ENCODE measurements at regions not wholly inside any gene's neighbourhood (a gene's known extent, or its start where the extent isn't known, plus 50 kb on each side); places are given as distances from the start of the nearest gene placed in this dataset.

- no peak overlapping the region for H3K9ac ChIP-seq (replicated peaks; ENCODE audit: extremely low read depth, insufficient read depth, low read length)
Observed at GRCh38 chr12:126493366-126494108, 1428.3 kb downstream of the AACS start.

GRCh38 chr12:126496201-126496600 is 1431.0 kb downstream of the AACS start:
- Histone ChIP-seq H3K79me2 (ENCODE audit: control insufficient read depth, insufficient read depth, low read length) (no peaks in the 10 kb centered on the region), H3K27ac (ENCODE audit: insufficient read depth, low read depth, low read length) (no peak overlapping the region), H3K9me3 (replicated peaks; ENCODE audit: control insufficient read depth, insufficient read depth, low read length) (peaks cover 3% of the 10 kb centered on the region), H3K36me3 (ENCODE audit: control insufficient read depth in 2 of 2, extremely low read depth in 1 of 2, insufficient read depth in 2 of 2, low read length in 2 of 2) (no peaks in the 10 kb centered on the region), H3K9me1 (replicated peaks; ENCODE audit: control insufficient read depth, extremely low read depth, insufficient read depth, low read length) (no peaks in the 10 kb centered on the region), H3K27me3 (ENCODE audit: control insufficient read depth in 2 of 2, insufficient read depth in 2 of 2, low read length in 2 of 2) (no peaks in the 10 kb centered on the region), H3K9ac (replicated peaks; ENCODE audit: extremely low read depth, insufficient read depth, low read length) (no peak overlapping the region), H3K4me2 (ENCODE audit: insufficient read depth, low read length) (no peak overlapping the region), H3K4me1 (ENCODE audit: control insufficient read depth, extremely low read depth, insufficient read depth, low read length) (no peaks in the 10 kb centered on the region), H4K20me1 (replicated peaks; ENCODE audit: control insufficient read depth, extremely low read depth, insufficient read depth, low read length) (no peaks in the 10 kb centered on the region), H2AFZ (ENCODE audit: low read depth, low read length) (no peak overlapping the region), H3K4me3 (replicated peaks in 1 of 3; ENCODE audit: insufficient read depth in 1 of 3, low read depth in 1 of 3, low read length in 3 of 3) (no peak overlapping the region)
- dilution Hi-C loops (cut with MboI; ENCODE audit: extremely low pct_ligation_motif_present, low sequenced_read_pairs), result no loop called here
- FAIRE-seq, result no peak
- intact Hi-C loops (cut with micrococcal nuclease), result no loop called here
- ChIA-PET CTCF (no interaction called here), POLR2A (no interaction called here)
- BruUV-seq (replicated peaks), result no TSS peak
- TF ChIP-seq FOS (IDR thresholded peaks at IDR 0.05; ENCODE audit: borderline replicate concordance, insufficient read depth, low read length) (no peak), MAX (IDR thresholded peaks at IDR 0.05; ENCODE audit: insufficient read depth, insufficient read length) (no peak), JUN (IDR thresholded peaks at IDR 0.05; ENCODE audit: borderline replicate concordance, insufficient read depth, insufficient read length, low read depth) (no peak), POLR2A (IDR thresholded peaks at IDR 0.05; ENCODE audit: low read depth, low read length) (no peak)
- TF ChIP-seq, protein P1, sequence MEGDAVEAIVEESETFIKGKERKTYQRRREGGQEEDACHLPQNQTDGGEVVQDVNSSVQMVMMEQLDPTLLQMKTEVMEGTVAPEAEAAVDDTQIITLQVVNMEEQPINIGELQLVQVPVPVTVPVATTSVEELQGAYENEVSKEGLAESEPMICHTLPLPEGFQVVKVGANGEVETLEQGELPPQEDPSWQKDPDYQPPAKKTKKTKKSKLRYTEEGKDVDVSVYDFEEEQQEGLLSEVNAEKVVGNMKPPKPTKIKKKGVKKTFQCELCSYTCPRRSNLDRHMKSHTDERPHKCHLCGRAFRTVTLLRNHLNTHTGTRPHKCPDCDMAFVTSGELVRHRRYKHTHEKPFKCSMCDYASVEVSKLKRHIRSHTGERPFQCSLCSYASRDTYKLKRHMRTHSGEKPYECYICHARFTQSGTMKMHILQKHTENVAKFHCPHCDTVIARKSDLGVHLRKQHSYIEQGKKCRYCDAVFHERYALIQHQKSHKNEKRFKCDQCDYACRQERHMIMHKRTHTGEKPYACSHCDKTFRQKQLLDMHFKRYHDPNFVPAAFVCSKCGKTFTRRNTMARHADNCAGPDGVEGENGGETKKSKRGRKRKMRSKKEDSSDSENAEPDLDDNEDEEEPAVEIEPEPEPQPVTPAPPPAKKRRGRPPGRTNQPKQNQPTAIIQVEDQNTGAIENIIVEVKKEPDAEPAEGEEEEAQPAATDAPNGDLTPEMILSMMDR (IDR thresholded peaks at IDR 0.05; ENCODE audit: extremely low read depth in 1 of 2, insufficient read depth in 1 of 2, low read depth in 1 of 2, low read length in 2 of 2), result no peak
- no peak for DNase-seq (ENCODE audit: low read depth, low spot score)

More at GRCh38 chr12:126493366-126494108, 1428.3 kb downstream of the AACS start:
- dilution Hi-C loops (cut with MboI; ENCODE audit: extremely low pct_ligation_motif_present, low sequenced_read_pairs), result no loop called here
- Histone ChIP-seq H3K4me3 (replicated peaks in 1 of 3; ENCODE audit: insufficient read depth in 1 of 3, low read depth in 1 of 3, low read length in 3 of 3) (no peak overlapping the region), H3K27me3 (ENCODE audit: control insufficient read depth in 2 of 2, insufficient read depth in 2 of 2, low read length in 2 of 2) (no peaks in the 10 kb centered on the region), H4K20me1 (replicated peaks; ENCODE audit: control insufficient read depth, extremely low read depth, insufficient read depth, low read length) (no peaks in the 10 kb centered on the region), H2AFZ (ENCODE audit: low read depth, low read length) (no peak overlapping the region), H3K27ac (ENCODE audit: insufficient read depth, low read depth, low read length) (no peak overlapping the region), H3K9me3 (replicated peaks; ENCODE audit: control insufficient read depth, insufficient read depth, low read length) (peaks cover 3% of the 10 kb centered on the region), H3K4me1 (ENCODE audit: control insufficient read depth, extremely low read depth, insufficient read depth, low read length) (no peaks in the 10 kb centered on the region), H3K36me3 (ENCODE audit: control insufficient read depth in 2 of 2, extremely low read depth in 1 of 2, insufficient read depth in 2 of 2, low read length in 2 of 2) (no peaks in the 10 kb centered on the region), H3K9me1 (replicated peaks; ENCODE audit: control insufficient read depth, extremely low read depth, insufficient read depth, low read length) (no peaks in the 10 kb centered on the region), H3K4me2 (ENCODE audit: insufficient read depth, low read length) (no peak overlapping the region), H3K79me2 (ENCODE audit: control insufficient read depth, insufficient read depth, low read length) (no peaks in the 10 kb centered on the region)
- FAIRE-seq (no peak), DNase-seq (ENCODE audit: low read depth, low spot score) (no peak)
- no TSS peak for BruUV-seq (replicated peaks)
- POLR2A ChIA-PET, result no interaction called here
- TF ChIP-seq FOS (IDR thresholded peaks at IDR 0.05; ENCODE audit: borderline replicate concordance, insufficient read depth, low read length), result no peak
- TF ChIP-seq MYC (IDR thresholded peaks at IDR 0.05; ENCODE audit: low read depth, low read length), result no peak
- TF ChIP-seq GATA2 (IDR thresholded peaks at IDR 0.05; ENCODE audit: insufficient read depth, insufficient read length, low read depth, low read length), result no peak
- no peak for TF ChIP-seq JUN (IDR thresholded peaks at IDR 0.05; ENCODE audit: borderline replicate concordance, insufficient read depth, insufficient read length, low read depth)
- no peak for TF ChIP-seq MAX (IDR thresholded peaks at IDR 0.05; ENCODE audit: insufficient read depth, insufficient read length)
- no peak for TF ChIP-seq EZH2 (IDR thresholded peaks at IDR 0.05; ENCODE audit: borderline replicate concordance, low read depth, low read length, severe bottlenecking)
- TF ChIP-seq POLR2AphosphoS5 (IDR thresholded peaks at IDR 0.05; ENCODE audit: insufficient read depth, low read depth, low read length), result no peak
- TF ChIP-seq POLR2A (IDR thresholded peaks at IDR 0.05; ENCODE audit: low read depth, low read length), result no peak
- intact Hi-C loops (cut with micrococcal nuclease), result no loop called here
- CTCF ChIA-PET, result no interaction called here

Measured in endothelial cell of umbilical vein (primary cell).